Activated T-helper 2 cell treated with anti-CD3 and anti-CD28 coated beads, Interferon-gamma antibody, Interleukin-2, Interleukin-4, amounts not matched to agents 10 μg/mL and 5 μg/mL and 100 μg/mL, durations not matched to agents 14 hours and 24 hours and 36 hours (primary cell): ENCODE measurements at regions not wholly inside any gene's neighbourhood (a gene's known extent, or its start where the extent isn't known, plus 50 kb on each side); places are given as distances from the start of the nearest gene placed in this dataset.

Source experiments
- DNase-seq: peaks from one replicate; pipeline ENCODE4 v3.0.0; 2021; ENCODE audit warnings: low spot score
- H3K27ac Mint-ChIP-seq: one replicate; pipeline ENCODE4 v1.8.0; 2021; ENCODE audit warnings: mixed read lengths
- H3K27me3 Mint-ChIP-seq: one replicate; pipeline ENCODE4 v1.8.0; 2021; ENCODE audit warnings: low read depth, mixed read lengths
- H3K36me3 Mint-ChIP-seq: one replicate; pipeline ENCODE4 v1.8.0; 2021; ENCODE audit warnings: low read depth, mixed read lengths
- H3K4me1 Mint-ChIP-seq: one replicate; pipeline ENCODE4 v1.8.0; 2021; ENCODE audit warnings: low read depth, mixed read lengths
- H3K4me3 Mint-ChIP-seq: one replicate; pipeline ENCODE4 v1.8.0; 2021; ENCODE audit warnings: low read depth, mild to moderate bottlenecking, moderate library complexity, mixed read lengths
- H3K9me3 Mint-ChIP-seq: one replicate; pipeline ENCODE4 v1.8.0; 2021; ENCODE audit warnings: mixed read lengths
- intact Hi-C: fragments of 100-400 bp; cut with micrococcal nuclease; formaldehyde crosslinking; loops from one replicate; pipeline ENCODE4 v1.15.1; 2023

DNA sequence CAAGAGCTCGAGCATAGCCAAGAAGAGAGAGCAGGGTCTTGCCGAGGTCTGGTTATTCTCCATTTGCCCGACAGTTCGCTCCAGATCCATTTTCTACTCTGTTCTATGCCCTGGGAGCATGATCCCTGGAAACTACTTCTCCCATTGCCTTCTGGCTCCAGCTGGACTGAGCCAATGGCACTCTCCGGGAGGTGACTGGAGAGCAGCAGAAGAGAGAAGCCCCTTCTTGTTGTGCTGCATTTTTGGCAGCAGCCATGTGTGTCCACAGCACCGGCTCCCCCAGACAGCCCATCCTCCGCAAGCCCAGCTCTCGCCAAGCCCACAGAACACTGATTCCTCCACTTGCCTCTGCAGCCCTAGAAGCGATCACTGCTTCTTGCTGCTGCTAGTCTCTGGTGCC is 345.5 kb downstream of the TNS1 start:
- Mint-ChIP-seq H3K36me3 (no peaks in the 10 kb centered on the region), H3K9me3 (no peaks in the 10 kb centered on the region), H3K4me1 (peaks cover 15% of the 10 kb centered on the region), H3K27ac (no peak overlapping the region), H3K27me3 (peaks cover 12% of the 10 kb centered on the region), H3K4me3 (no peak overlapping the region)
- intact Hi-C loops: no loop called here
- no peak for DNase-seq

- Mint-ChIP-seq H3K36me3 (no peaks in the 10 kb centered on the region), H3K9me3 (no peaks in the 10 kb centered on the region), H3K27ac (no peak overlapping the region), H3K4me3 (no peak overlapping the region), H3K27me3 (peaks cover 12% of the 10 kb centered on the region), H3K4me1 (peaks cover 15% of the 10 kb centered on the region)
- DNase-seq: no peak
- intact Hi-C loops: no loop called here
These were observed 346.5 kb downstream of the TNS1 start for GRCh38 chr2:217656316-217656715.

- Mint-ChIP-seq H3K4me1 (peaks cover 12% of the 10 kb centered on the region), H3K9me3 (no peaks in the 10 kb centered on the region), H3K27me3 (peaks cover 12% of the 10 kb centered on the region), H3K4me3 (no peak overlapping the region), H3K36me3 (no peaks in the 10 kb centered on the region), H3K27ac (no peak overlapping the region)
- DNase-seq: no peak
- intact Hi-C loops: no loop called here
These were observed 347.1 kb downstream of the TNS1 start for GRCh38 chr2:217655651-217656050.

GRCh38 chr2:217654168-217654567 is 348.6 kb downstream of the TNS1 start:
- Mint-ChIP-seq H3K27ac (no peak overlapping the region), H3K4me3 (no peak overlapping the region), H3K9me3 (no peaks in the 10 kb centered on the region), H3K4me1 (peaks cover 4% of the 10 kb centered on the region), H3K27me3 (peaks cover 12% of the 10 kb centered on the region), H3K36me3 (no peaks in the 10 kb centered on the region)
- intact Hi-C loops: loop anchor here (5.0 kb wide), 1 partner anchor 103 kb away; no protein-coding TSS in a partner anchor
- DNase-seq: no peak

- Mint-ChIP-seq H3K9me3 (no peaks in the 10 kb centered on the region), H3K36me3 (no peaks in the 10 kb centered on the region), H3K4me3 (no peak overlapping the region), H3K27ac (no peak overlapping the region), H3K4me1 (peaks cover 4% of the 10 kb centered on the region), H3K27me3 (peaks cover 12% of the 10 kb centered on the region)
- DNase-seq: no peak
- intact Hi-C loops: loop anchor here (5.0 kb wide), 1 partner anchor 104 kb away; no protein-coding TSS in a partner anchor
These were observed 349.8 kb downstream of the TNS1 start for GRCh38 chr2:217652761-217653639.

- no peaks in the 10 kb centered on the region for H3K36me3 Mint-ChIP-seq
- H3K27me3 Mint-ChIP-seq: peaks cover 6% of the 10 kb centered on the region
- H3K4me1 Mint-ChIP-seq: no peaks in the 10 kb centered on the region
- no peak for DNase-seq
- intact Hi-C loops: loop anchor here (1.0 to 5.0 kb wide), 2 partner anchors 62 to 106 kb away; no protein-coding TSS in a partner anchor
- no peaks in the 10 kb centered on the region for H3K9me3 Mint-ChIP-seq
- H3K27ac Mint-ChIP-seq: no peak overlapping the region
- no peak overlapping the region for H3K4me3 Mint-ChIP-seq
These were observed 352.0 kb downstream of the TNS1 start for GRCh38 chr2:217650716-217651360.

- H3K27ac Mint-ChIP-seq: no peak overlapping the region
- DNase-seq: no peak
- no peak overlapping the region for H3K4me3 Mint-ChIP-seq
- no peaks in the 10 kb centered on the region for H3K4me1 Mint-ChIP-seq
- intact Hi-C loops: loop anchor here (1.0 to 5.0 kb wide), 2 partner anchors 63 to 107 kb away; no protein-coding TSS in a partner anchor
- no peaks in the 10 kb centered on the region for H3K9me3 Mint-ChIP-seq
- peaks cover 5% of the 10 kb centered on the region for H3K27me3 Mint-ChIP-seq
- H3K36me3 Mint-ChIP-seq: no peaks in the 10 kb centered on the region
These were observed 352.6 kb downstream of the TNS1 start for GRCh38 chr2:217650229-217650628.

- Mint-ChIP-seq H3K27me3 (peaks cover 2% of the 10 kb centered on the region), H3K4me1 (no peaks in the 10 kb centered on the region), H3K9me3 (no peaks in the 10 kb centered on the region), H3K36me3 (no peaks in the 10 kb centered on the region), H3K4me3 (no peak overlapping the region), H3K27ac (no peak overlapping the region)
- DNase-seq: no peak
- intact Hi-C loops: no loop called here
These were observed 354.9 kb downstream of the TNS1 start for GRCh38 chr2:217647925-217648324.

DNA sequence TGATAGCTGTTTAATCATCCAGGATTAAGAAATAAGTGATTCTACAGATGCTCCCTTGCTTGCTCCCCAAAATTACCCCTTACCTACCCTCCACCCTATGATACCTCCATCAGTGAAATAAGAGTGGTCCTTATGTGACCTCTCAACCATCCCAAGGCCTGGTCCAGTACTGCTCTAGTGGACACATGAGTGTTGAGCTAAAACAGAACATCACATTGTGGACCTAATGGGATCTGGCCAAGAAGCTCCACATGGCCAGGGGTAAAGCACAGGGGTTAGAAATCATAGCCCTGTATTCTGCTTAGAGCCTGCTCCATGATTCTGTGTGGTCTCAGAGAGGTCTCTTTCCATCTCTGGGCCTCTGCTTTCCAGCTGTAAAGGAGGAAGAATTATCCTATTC is 355.6 kb downstream of the TNS1 start:
- Mint-ChIP-seq H3K4me1 (no peaks in the 10 kb centered on the region), H3K4me3 (no peak overlapping the region), H3K9me3 (no peaks in the 10 kb centered on the region), H3K36me3 (no peaks in the 10 kb centered on the region), H3K27ac (no peak overlapping the region), H3K27me3 (no peaks in the 10 kb centered on the region)
- no peak for DNase-seq
- intact Hi-C loops: no loop called here

GRCh38 chr2:217645896-217646295 is 356.9 kb downstream of the TNS1 start:
- H3K36me3 Mint-ChIP-seq: no peaks in the 10 kb centered on the region
- DNase-seq: no peak
- no peaks in the 10 kb centered on the region for H3K4me1 Mint-ChIP-seq
- H3K9me3 Mint-ChIP-seq: no peaks in the 10 kb centered on the region
- H3K27me3 Mint-ChIP-seq: no peaks in the 10 kb centered on the region
- H3K4me3 Mint-ChIP-seq: no peak overlapping the region
- H3K27ac Mint-ChIP-seq: no peak overlapping the region
- intact Hi-C loops: no loop called here

DNA sequence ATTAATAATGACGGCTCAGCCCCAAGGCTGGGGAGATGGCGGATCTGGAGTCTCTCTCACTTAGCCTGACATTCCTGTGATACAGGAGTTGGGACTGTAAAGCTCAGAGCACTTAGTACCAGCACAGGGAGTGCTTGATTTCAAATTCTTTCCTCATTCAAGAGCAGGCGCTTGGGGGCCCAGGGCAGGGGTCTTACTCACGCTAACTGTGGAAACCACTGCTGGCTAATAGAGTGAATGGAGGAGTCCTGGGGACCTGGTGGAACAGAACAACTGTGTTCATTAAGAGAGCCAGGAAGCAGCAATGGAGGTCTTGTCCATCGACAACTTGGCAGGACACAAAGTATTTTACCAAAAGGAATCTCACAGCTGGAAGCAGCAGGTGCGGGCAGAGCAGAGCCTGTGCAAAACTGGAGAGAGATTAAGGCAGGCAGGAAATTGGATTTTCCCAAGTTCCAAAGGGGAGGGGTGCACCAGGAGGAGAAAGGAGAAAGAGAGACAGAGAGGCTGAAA is 358.9 kb downstream of the TNS1 start:
- Mint-ChIP-seq H3K27ac (no peak overlapping the region), H3K4me3 (no peak overlapping the region), H3K4me1 (no peaks in the 10 kb centered on the region), H3K9me3 (no peaks in the 10 kb centered on the region), H3K27me3 (no peaks in the 10 kb centered on the region), H3K36me3 (no peaks in the 10 kb centered on the region)
- intact Hi-C loops: no loop called here
- no peak for DNase-seq

GRCh38 chr2:217642944-217643343 is 359.9 kb downstream of the TNS1 start:
- no peaks in the 10 kb centered on the region for H3K27me3 Mint-ChIP-seq
- no peak for DNase-seq
- no peak overlapping the region for H3K27ac Mint-ChIP-seq
- H3K9me3 Mint-ChIP-seq: no peaks in the 10 kb centered on the region
- no peaks in the 10 kb centered on the region for H3K4me1 Mint-ChIP-seq
- intact Hi-C loops: no loop called here
- no peak overlapping the region for H3K4me3 Mint-ChIP-seq
- no peaks in the 10 kb centered on the region for H3K36me3 Mint-ChIP-seq

DNA sequence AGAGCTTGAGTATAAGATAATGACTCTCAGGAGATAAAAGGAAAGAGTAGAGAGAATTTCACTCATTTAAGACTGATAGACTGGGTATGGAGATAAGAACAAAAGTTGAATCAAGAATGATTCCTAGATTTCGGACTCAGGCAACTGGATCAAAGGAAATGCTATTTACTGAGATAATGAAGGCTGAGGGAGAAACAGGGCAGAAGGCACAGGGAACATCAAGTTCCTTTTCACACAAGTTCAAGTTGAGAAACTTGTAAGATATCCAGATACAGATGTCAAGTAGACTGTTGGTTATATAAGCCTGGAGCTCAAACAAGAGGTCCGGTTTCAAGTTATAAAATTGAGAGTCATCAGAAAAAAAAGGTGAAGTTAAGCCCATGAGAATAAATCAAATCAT is 360.8 kb downstream of the TNS1 start:
- no peak overlapping the region for H3K27ac Mint-ChIP-seq
- intact Hi-C loops: no loop called here
- no peaks in the 10 kb centered on the region for H3K9me3 Mint-ChIP-seq
- no peaks in the 10 kb centered on the region for H3K4me1 Mint-ChIP-seq
- no peak for DNase-seq
- H3K36me3 Mint-ChIP-seq: no peaks in the 10 kb centered on the region
- H3K4me3 Mint-ChIP-seq: no peak overlapping the region
- H3K27me3 Mint-ChIP-seq: no peaks in the 10 kb centered on the region
